ENCODE measurements at regions not wholly inside any gene's neighbourhood (a gene's known extent, or its start where the extent isn't known, plus 50 kb on each side); places are given as distances from the start of the nearest gene placed in this dataset.

DNA sequence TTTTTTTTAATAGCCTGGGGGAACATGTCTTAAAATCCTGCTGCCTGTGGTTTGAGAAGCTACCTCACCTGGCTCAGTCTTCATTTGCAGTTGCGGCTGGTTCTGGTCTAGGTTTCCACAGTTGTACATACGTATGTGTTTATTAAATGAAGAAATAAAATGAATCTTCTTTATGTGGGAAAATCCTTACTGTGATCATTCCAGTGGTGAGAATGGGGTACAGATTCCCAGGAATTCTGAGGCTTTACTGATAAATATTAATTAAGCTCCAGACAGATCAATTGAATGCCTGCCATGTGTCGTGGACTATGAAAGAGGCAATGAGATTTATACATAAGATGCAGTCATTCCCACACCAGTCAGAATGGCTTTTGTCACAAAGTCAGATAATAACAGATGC is 356.1 kb upstream of the GRM7 start:
- H3K4me2 ChIP-seq (ENCODE audit: low read length): no peak overlapping the region
- H3K27me3 ChIP-seq (ENCODE audit: insufficient read depth, low read depth, low read length): no peaks in the 10 kb centered on the region
- H3F3A ChIP-seq (ENCODE audit: insufficient read depth, low read length, poor library complexity, severe bottlenecking): no peaks in the 10 kb centered on the region
- H3K9me3 ChIP-seq (ENCODE audit: low read length): no peaks in the 10 kb centered on the region
- H3K9ac ChIP-seq (ENCODE audit: low read length): no peak overlapping the region
- H3K27ac ChIP-seq (ENCODE audit: low read length): peak overlapping the region; percentile 55
- H4K20me1 ChIP-seq (ENCODE audit: insufficient read depth): no peaks in the 10 kb centered on the region
- no peak overlapping the region for H2AFZ ChIP-seq (ENCODE audit: low read depth, low read length)
- no peaks in the 10 kb centered on the region for H3K9me2 ChIP-seq (ENCODE audit: insufficient read depth, low read length)
- no peak overlapping the region for H3K4me3 ChIP-seq (ENCODE audit: low read length)
- no peak for TF ChIP-seq RAD21 (conservative IDR thresholded peaks at IDR 0.05)
- TF ChIP-seq MXI1 (conservative IDR thresholded peaks at IDR 0.05; ENCODE audit: poor library complexity, severe bottlenecking): no peak
- TF ChIP-seq POLR2AphosphoS5 (IDR thresholded peaks at IDR 0.05): no peak
- TF ChIP-seq, protein P1, sequence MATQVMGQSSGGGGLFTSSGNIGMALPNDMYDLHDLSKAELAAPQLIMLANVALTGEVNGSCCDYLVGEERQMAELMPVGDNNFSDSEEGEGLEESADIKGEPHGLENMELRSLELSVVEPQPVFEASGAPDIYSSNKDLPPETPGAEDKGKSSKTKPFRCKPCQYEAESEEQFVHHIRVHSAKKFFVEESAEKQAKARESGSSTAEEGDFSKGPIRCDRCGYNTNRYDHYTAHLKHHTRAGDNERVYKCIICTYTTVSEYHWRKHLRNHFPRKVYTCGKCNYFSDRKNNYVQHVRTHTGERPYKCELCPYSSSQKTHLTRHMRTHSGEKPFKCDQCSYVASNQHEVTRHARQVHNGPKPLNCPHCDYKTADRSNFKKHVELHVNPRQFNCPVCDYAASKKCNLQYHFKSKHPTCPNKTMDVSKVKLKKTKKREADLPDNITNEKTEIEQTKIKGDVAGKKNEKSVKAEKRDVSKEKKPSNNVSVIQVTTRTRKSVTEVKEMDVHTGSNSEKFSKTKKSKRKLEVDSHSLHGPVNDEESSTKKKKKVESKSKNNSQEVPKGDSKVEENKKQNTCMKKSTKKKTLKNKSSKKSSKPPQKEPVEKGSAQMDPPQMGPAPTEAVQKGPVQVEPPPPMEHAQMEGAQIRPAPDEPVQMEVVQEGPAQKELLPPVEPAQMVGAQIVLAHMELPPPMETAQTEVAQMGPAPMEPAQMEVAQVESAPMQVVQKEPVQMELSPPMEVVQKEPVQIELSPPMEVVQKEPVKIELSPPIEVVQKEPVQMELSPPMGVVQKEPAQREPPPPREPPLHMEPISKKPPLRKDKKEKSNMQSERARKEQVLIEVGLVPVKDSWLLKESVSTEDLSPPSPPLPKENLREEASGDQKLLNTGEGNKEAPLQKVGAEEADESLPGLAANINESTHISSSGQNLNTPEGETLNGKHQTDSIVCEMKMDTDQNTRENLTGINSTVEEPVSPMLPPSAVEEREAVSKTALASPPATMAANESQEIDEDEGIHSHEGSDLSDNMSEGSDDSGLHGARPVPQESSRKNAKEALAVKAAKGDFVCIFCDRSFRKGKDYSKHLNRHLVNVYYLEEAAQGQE (IDR thresholded peaks at IDR 0.05; ENCODE audit: borderline replicate concordance): peak; percentile 51
- no peak for TF ChIP-seq SMC3 (conservative IDR thresholded peaks at IDR 0.05; ENCODE audit: poor library complexity)
- no peak for TF ChIP-seq EP300 (conservative IDR thresholded peaks at IDR 0.05; ENCODE audit: poor library complexity, severe bottlenecking)
- no peaks in the 10 kb centered on the region for H3K79me2 ChIP-seq (replicated peaks; ENCODE audit: insufficient read depth, low read length)
- no peaks in the 10 kb centered on the region for H3K36me3 ChIP-seq (ENCODE audit: insufficient read depth, low read length)

DNA sequence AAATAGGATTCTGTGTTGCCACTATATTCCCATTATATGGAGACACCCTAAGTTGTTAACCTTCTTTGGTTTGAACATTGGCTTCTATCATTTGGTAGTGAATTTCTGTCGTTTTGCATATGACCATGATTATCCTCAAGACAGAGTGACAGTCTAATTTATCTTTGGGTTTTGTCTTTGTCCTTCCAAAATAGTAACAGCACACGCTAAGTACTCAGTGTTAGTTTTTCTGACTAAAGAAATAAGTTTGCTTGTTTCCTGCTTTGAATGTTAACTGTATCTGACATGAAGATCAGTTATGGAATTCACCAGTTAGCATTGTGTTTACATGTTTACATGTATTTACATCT is 352.5 kb upstream of the GRM7 start:
- H3K79me2 ChIP-seq (replicated peaks; ENCODE audit: insufficient read depth, low read length): no peaks in the 10 kb centered on the region
- no peaks in the 10 kb centered on the region for H3K27me3 ChIP-seq (ENCODE audit: insufficient read depth, low read depth, low read length)
- no peaks in the 10 kb centered on the region for H3K36me3 ChIP-seq (ENCODE audit: insufficient read depth, low read length)
- H3K9me3 ChIP-seq (ENCODE audit: low read length): no peaks in the 10 kb centered on the region
- no peak overlapping the region for H3K27ac ChIP-seq (ENCODE audit: low read length)
- H2AFZ ChIP-seq (ENCODE audit: low read depth, low read length): no peak overlapping the region
- TF ChIP-seq SMC3 (conservative IDR thresholded peaks at IDR 0.05; ENCODE audit: poor library complexity): no peak
- TF ChIP-seq MXI1 (conservative IDR thresholded peaks at IDR 0.05; ENCODE audit: poor library complexity, severe bottlenecking): no peak
- no peak for TF ChIP-seq EZH2 (IDR thresholded peaks at IDR 0.05; ENCODE audit: borderline replicate concordance, insufficient read depth, low read length, poor library complexity, severe bottlenecking)
- TF ChIP-seq EP300 (conservative IDR thresholded peaks at IDR 0.05; ENCODE audit: poor library complexity, severe bottlenecking): no peak
- no peak for TF ChIP-seq POLR2AphosphoS5 (IDR thresholded peaks at IDR 0.05)
- TF ChIP-seq, protein P2, sequence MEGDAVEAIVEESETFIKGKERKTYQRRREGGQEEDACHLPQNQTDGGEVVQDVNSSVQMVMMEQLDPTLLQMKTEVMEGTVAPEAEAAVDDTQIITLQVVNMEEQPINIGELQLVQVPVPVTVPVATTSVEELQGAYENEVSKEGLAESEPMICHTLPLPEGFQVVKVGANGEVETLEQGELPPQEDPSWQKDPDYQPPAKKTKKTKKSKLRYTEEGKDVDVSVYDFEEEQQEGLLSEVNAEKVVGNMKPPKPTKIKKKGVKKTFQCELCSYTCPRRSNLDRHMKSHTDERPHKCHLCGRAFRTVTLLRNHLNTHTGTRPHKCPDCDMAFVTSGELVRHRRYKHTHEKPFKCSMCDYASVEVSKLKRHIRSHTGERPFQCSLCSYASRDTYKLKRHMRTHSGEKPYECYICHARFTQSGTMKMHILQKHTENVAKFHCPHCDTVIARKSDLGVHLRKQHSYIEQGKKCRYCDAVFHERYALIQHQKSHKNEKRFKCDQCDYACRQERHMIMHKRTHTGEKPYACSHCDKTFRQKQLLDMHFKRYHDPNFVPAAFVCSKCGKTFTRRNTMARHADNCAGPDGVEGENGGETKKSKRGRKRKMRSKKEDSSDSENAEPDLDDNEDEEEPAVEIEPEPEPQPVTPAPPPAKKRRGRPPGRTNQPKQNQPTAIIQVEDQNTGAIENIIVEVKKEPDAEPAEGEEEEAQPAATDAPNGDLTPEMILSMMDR (IDR thresholded peaks at IDR 0.05; ENCODE audit: poor library complexity, severe bottlenecking): no peak
- no peak for TF ChIP-seq RAD21 (conservative IDR thresholded peaks at IDR 0.05)
- no peak overlapping the region for H3K4me3 ChIP-seq (ENCODE audit: low read length)
- no peaks in the 10 kb centered on the region for H4K20me1 ChIP-seq (ENCODE audit: insufficient read depth)
- no peaks in the 10 kb centered on the region for H3K9me2 ChIP-seq (ENCODE audit: insufficient read depth, low read length)
- H3F3A ChIP-seq (ENCODE audit: insufficient read depth, low read length, poor library complexity, severe bottlenecking): no peaks in the 10 kb centered on the region
- H3K4me2 ChIP-seq (ENCODE audit: low read length): no peak overlapping the region
- no peak overlapping the region for H3K9ac ChIP-seq (ENCODE audit: low read length)

DNA sequence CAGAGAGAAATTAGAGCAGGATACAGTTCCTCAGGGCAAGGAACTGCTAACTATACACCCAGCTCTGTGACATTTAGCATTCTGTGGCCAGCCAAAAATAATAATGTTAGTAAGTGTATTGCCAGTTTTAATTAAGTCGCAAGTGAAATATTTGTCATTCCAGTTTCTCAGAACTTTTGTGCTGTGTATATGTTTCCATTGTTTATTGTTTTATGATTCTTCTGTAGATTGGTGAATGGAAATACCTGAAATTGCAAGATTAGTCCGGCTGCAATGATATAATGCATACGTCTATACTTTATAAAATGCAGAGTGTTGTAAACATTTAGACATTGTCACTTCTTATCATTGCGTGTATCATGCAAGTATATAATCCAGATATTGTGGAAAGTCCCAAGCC is 351.3 kb upstream of the GRM7 start:
- Histone ChIP-seq H3K4me2 (ENCODE audit: low read length) (no peak overlapping the region), H3K9me3 (ENCODE audit: low read length) (no peaks in the 10 kb centered on the region), H2AFZ (ENCODE audit: low read depth, low read length) (no peak overlapping the region), H3K9ac (ENCODE audit: low read length) (no peak overlapping the region), H3K36me3 (ENCODE audit: insufficient read depth, low read length) (no peaks in the 10 kb centered on the region), H3F3A (ENCODE audit: insufficient read depth, low read length, poor library complexity, severe bottlenecking) (no peaks in the 10 kb centered on the region), H3K27ac (ENCODE audit: low read length) (no peak overlapping the region), H4K20me1 (ENCODE audit: insufficient read depth) (no peaks in the 10 kb centered on the region), H3K9me2 (ENCODE audit: insufficient read depth, low read length) (no peaks in the 10 kb centered on the region), H3K27me3 (ENCODE audit: insufficient read depth, low read depth, low read length) (no peaks in the 10 kb centered on the region), H3K4me3 (ENCODE audit: low read length) (no peak overlapping the region), H3K79me2 (replicated peaks; ENCODE audit: insufficient read depth, low read length) (no peaks in the 10 kb centered on the region)
- TF ChIP-seq SMC3 (conservative IDR thresholded peaks at IDR 0.05; ENCODE audit: poor library complexity): no peak
- no peak for TF ChIP-seq TAF1 (IDR thresholded peaks at IDR 0.05; ENCODE audit: low read depth)
- no peak for TF ChIP-seq EP300 (conservative IDR thresholded peaks at IDR 0.05; ENCODE audit: poor library complexity, severe bottlenecking)
- TF ChIP-seq RAD21 (conservative IDR thresholded peaks at IDR 0.05): no peak
- TF ChIP-seq, protein P1 (IDR thresholded peaks at IDR 0.05; ENCODE audit: borderline replicate concordance): no peak
- TF ChIP-seq POLR2AphosphoS5 (IDR thresholded peaks at IDR 0.05): no peak
- TF ChIP-seq MXI1 (conservative IDR thresholded peaks at IDR 0.05; ENCODE audit: poor library complexity, severe bottlenecking): no peak
- no peak for TF ChIP-seq EZH2 (IDR thresholded peaks at IDR 0.05; ENCODE audit: borderline replicate concordance, insufficient read depth, low read length, poor library complexity, severe bottlenecking)
- TF ChIP-seq, protein P2 (IDR thresholded peaks at IDR 0.05; ENCODE audit: poor library complexity, severe bottlenecking): no peak
